LNCaP clone FGC (cell line): ENCODE measurements at regions not wholly inside any gene's neighbourhood (a gene's known extent, or its start where the extent isn't known, plus 50 kb on each side); places are given as distances from the start of the nearest gene placed in this dataset.

Experiments used
- DNase-seq: peaks from one replicate; pipeline ENCODE4 v3.0.0-alpha.2; 2011; ENCODE audit warnings: low read depth
- H3K4me3 ChIP-seq: 2 replicates; pipeline ENCODE4 v1.5.1; 2011; ENCODE audit warnings: mild to moderate bottlenecking, low read depth, low read length, control low read depth
- TF ChIP-seq, protein P1 (sequence below): IDR thresholded peaks from 2 replicates; pipeline ENCODE4 v1.5.1; 2012; ENCODE audit warnings: mild to moderate bottlenecking; ENCODE audit not compliant: control insufficient read depth, insufficient read depth; ENCODE audit errors: extremely low read depth

DNA sequence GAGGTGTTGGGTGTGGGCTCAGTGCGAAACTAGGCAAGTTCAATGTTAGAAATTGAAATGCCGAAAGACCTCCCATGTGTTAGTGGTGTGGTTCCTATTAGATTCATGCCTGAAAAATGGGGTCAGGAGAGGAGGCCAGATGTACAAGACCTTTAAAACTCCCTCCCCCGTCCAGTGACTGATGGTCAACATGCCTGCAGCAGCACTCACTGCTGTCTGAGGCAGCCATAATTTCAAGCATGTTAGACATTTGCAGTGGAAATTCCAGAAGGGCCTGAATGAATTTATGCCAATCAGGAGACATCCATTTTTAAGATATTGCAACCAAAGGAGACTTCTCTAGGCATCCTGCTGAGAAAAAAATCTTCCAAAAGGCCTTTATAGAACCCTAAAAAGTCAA is 426.9 kb upstream of the NBEA start:
- DNase-seq, result no peak
- TF ChIP-seq, protein P1, sequence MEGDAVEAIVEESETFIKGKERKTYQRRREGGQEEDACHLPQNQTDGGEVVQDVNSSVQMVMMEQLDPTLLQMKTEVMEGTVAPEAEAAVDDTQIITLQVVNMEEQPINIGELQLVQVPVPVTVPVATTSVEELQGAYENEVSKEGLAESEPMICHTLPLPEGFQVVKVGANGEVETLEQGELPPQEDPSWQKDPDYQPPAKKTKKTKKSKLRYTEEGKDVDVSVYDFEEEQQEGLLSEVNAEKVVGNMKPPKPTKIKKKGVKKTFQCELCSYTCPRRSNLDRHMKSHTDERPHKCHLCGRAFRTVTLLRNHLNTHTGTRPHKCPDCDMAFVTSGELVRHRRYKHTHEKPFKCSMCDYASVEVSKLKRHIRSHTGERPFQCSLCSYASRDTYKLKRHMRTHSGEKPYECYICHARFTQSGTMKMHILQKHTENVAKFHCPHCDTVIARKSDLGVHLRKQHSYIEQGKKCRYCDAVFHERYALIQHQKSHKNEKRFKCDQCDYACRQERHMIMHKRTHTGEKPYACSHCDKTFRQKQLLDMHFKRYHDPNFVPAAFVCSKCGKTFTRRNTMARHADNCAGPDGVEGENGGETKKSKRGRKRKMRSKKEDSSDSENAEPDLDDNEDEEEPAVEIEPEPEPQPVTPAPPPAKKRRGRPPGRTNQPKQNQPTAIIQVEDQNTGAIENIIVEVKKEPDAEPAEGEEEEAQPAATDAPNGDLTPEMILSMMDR, result no peak
- H3K4me3 ChIP-seq, result no peak overlapping the region

GRCh38 chr13:34521171-34521570 is 420.9 kb upstream of the NBEA start:
- H3K4me3 ChIP-seq, result no peak overlapping the region
- TF ChIP-seq, protein P1, result no peak
- DNase-seq, result no peak

DNA sequence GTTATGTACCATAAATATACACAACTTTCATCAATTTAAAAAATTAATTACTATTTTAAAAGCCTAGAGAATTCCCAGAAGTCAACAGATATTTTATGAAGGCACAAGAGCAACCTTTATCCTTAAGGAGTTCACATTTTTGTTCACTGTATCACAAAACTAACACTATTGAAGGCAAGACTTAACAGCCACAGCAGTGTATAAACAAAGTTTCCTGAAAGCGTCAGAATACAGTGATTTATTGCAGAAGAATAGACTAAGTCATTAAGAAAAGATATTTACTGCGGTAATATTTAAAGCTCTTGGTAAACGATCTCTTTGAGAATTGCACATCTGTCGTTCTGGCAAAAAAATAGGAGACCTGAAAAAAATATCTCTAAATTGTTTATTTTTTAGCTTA is 419.3 kb upstream of the NBEA start:
- no peak overlapping the region for H3K4me3 ChIP-seq
- DNase-seq, result no peak
- TF ChIP-seq, protein P1, result no peak

- H3K4me3 ChIP-seq, result no peak overlapping the region
- TF ChIP-seq, protein P1, result no peak
- no peak for DNase-seq
Observed at GRCh38 chr13:34523406-34523805, 418.7 kb upstream of the NBEA start.

DNA sequence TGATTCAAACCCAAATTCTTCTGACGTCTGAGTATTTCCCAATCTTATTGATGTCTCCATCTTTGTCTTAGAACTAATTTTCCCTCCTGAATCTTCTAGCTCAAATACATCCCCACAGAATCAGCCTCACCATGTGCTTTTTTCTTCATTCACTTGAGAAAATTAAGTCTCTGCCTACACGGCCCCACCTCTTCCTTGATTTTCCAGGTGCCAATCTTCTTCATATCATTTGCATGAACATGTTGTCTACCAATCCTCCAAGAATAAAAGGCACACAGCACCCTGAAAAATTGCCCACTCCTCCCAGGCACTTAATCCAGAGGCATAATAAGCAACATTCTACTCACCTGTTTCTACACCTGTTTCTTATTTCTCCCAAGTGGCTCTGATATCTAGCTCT is 408.1 kb upstream of the NBEA start:
- no peak overlapping the region for H3K4me3 ChIP-seq
- DNase-seq, result no peak
- TF ChIP-seq, protein P1, result no peak

DNA sequence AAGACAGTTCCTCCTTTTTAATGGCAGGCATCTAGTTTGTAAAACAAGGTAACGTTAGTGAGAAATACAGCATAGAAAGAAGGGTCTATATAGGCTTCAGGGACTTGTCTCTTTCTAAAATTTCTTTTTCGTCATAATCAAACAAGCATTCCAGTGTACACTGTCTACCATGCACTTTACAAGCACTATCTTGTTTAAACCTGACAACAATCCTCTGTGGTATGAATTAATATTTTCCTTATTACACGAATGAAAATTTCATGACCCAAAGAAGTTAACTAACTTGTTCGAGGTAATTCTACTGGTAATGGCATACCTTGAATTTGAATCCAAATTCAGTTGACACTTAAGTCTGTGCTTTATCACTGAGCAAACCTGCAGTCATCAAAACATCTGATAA is 399.7 kb upstream of the NBEA start:
- TF ChIP-seq, protein P1, result no peak
- no peak for DNase-seq

GRCh38 chr13:34543836-34544235 is 398.2 kb upstream of the NBEA start:
- DNase-seq, result no peak
- no peak overlapping the region for H3K4me3 ChIP-seq
- TF ChIP-seq, protein P1, result no peak

More for the DNA sequence above, 399.7 kb upstream of the NBEA start:
- H3K4me3 ChIP-seq, result no peak overlapping the region
